ENCODE measurements at regions not wholly inside any gene's neighbourhood (a gene's known extent, or its start where the extent isn't known, plus 50 kb on each side); places are given as distances from the start of the nearest gene placed in this dataset.

GRCh38 chr17:14505606-14506005 lies 204.7 kb downstream of the HS3ST3B1 start:
- intact Hi-C loops (cut with DNase I): no loop called here
- no peaks in the 10 kb centered on the region for H3K36me3 ChIP-seq
- no peak overlapping the region for H3K4me3 ChIP-seq
- no peaks in the 10 kb centered on the region for H3K27me3 ChIP-seq
- no peaks in the 10 kb centered on the region for H3K4me1 ChIP-seq
- DNase-seq (no peak), ATAC-seq (no peak)
- TF ChIP-seq POLR2A (IDR thresholded peaks at IDR 0.05): no peak
- TF ChIP-seq CTCF (IDR thresholded peaks at IDR 0.05): no peak
- WGBS (ENCODE audit: insufficient coverage, low coverage, low lambda C conversion rate, missing lambda C conversion rate): 25% methylated on average over 1 of the region's 3 CpGs
- no peak overlapping the region for H3K27ac ChIP-seq
- H3K9me3 ChIP-seq: no peaks in the 10 kb centered on the region

GRCh38 chr17:14499976-14500375 lies 199.1 kb downstream of the HS3ST3B1 start:
- no peak for DNase-seq
- intact Hi-C loops (cut with DNase I): no loop called here
- 0% methylated on average over 1 of the region's 4 CpGs for WGBS (ENCODE audit: insufficient coverage, low coverage, low lambda C conversion rate, missing lambda C conversion rate)

GRCh38 chr17:14498812-14499211 lies 197.9 kb downstream of the HS3ST3B1 start:
- Histone ChIP-seq H3K4me3 (no peak overlapping the region), H3K4me1 (no peaks in the 10 kb centered on the region), H3K36me3 (no peaks in the 10 kb centered on the region), H3K27ac (no peak overlapping the region), H3K9me3 (no peaks in the 10 kb centered on the region), H3K27me3 (no peaks in the 10 kb centered on the region)
- TF ChIP-seq CTCF (IDR thresholded peaks at IDR 0.05) (no peak), POLR2A (IDR thresholded peaks at IDR 0.05) (no peak)
- intact Hi-C loops (cut with DNase I): no loop called here
- 88% methylated on average over 1 of the region's 1 CpG for WGBS (ENCODE audit: insufficient coverage, low coverage, low lambda C conversion rate, missing lambda C conversion rate)
- no peak for DNase-seq
- ATAC-seq: no peak

More at GRCh38 chr17:14499976-14500375, 199.1 kb downstream of the HS3ST3B1 start:
- Histone ChIP-seq H3K27ac (no peak overlapping the region), H3K36me3 (no peaks in the 10 kb centered on the region), H3K27me3 (no peaks in the 10 kb centered on the region), H3K9me3 (no peaks in the 10 kb centered on the region), H3K4me3 (no peak overlapping the region), H3K4me1 (no peaks in the 10 kb centered on the region)
- no peak for ATAC-seq
- TF ChIP-seq CTCF (IDR thresholded peaks at IDR 0.05): no peak

- Histone ChIP-seq H3K27ac (no peak overlapping the region), H3K9me3 (no peaks in the 10 kb centered on the region), H3K4me3 (no peak overlapping the region), H3K36me3 (no peaks in the 10 kb centered on the region), H3K27me3 (no peaks in the 10 kb centered on the region), H3K4me1 (no peaks in the 10 kb centered on the region)
- intact Hi-C loops (cut with DNase I): no loop called here
- DNase-seq (no peak), ATAC-seq (no peak)
- no peak for TF ChIP-seq CTCF (IDR thresholded peaks at IDR 0.05)
- TF ChIP-seq POLR2A (IDR thresholded peaks at IDR 0.05): no peak
- WGBS (ENCODE audit: insufficient coverage, low coverage, low lambda C conversion rate, missing lambda C conversion rate): 89% methylated on average over 4 of the region's 4 CpGs
These were observed 193.3 kb downstream of the HS3ST3B1 start for GRCh38 chr17:14494161-14494560.

- no peak for DNase-seq
- intact Hi-C loops (cut with DNase I): no loop called here
These were observed 189.1 kb downstream of the HS3ST3B1 start for GRCh38 chr17:14489986-14490385.

More at GRCh38 chr17:14489986-14490385, 189.1 kb downstream of the HS3ST3B1 start:
- no peaks in the 10 kb centered on the region for H3K4me1 ChIP-seq
- H3K9me3 ChIP-seq: no peaks in the 10 kb centered on the region
- H3K27me3 ChIP-seq: no peaks in the 10 kb centered on the region
- no peak overlapping the region for H3K4me3 ChIP-seq
- no peak overlapping the region for H3K27ac ChIP-seq
- no peak for TF ChIP-seq CTCF (IDR thresholded peaks at IDR 0.05)
- TF ChIP-seq POLR2A (IDR thresholded peaks at IDR 0.05): no peak
- 80% methylated on average over 2 of the region's 2 CpGs for WGBS (ENCODE audit: insufficient coverage, low coverage, low lambda C conversion rate, missing lambda C conversion rate)
- H3K36me3 ChIP-seq: no peaks in the 10 kb centered on the region
- no peak for ATAC-seq

All from right lobe of liver (tissue), 6 donors.